K562 (cell line): ENCODE measurements at regions not wholly inside any gene's neighbourhood (a gene's known extent, or its start where the extent isn't known, plus 50 kb on each side); places are given as distances from the start of the nearest gene placed in this dataset.

Experiments
- ATAC-seq: fragments of 200-7000 bp; cut with Tn5 transposase; 3 replicates; pipeline ENCODE4 v1.9.1; 2020; ENCODE audit warnings: moderate library complexity
- BruUV-seq: library from RNA; stranded (reverse); fragments of 400-500 nt; replicated peaks from 2 replicates; lab custom pipeline; 2021; lab: Mats Ljungman, UMichigan
- CTCF ChIA-PET: fragments of 300-600 bp; formaldehyde crosslinking; extraction: SDS; loops from one replicate; lab custom pipeline; 2021; ENCODE audit warnings: low intra/inter-chr PET ratio; lab: Yijun Ruan, JAX
- POLR2A ChIA-PET: fragments of 300-600, 350-650 bp; sonication (Branson Sonifier 250); formaldehyde crosslinking; extraction: SDS; loops from one replicate; lab custom pipeline; 2021; ENCODE audit warnings: antibody characterized with exemption, inconsistent platforms; lab: Yijun Ruan, JAX
- DNase-seq, 4 experiments: peaks; one replicate each; pipeline versions ENCODE4 v3.0.0 to v3.0.0-alpha.2; 2011 to 2018; ENCODE audit warnings: low spot score in 3 of 4, mixed read lengths in 3 of 4; ENCODE audit errors: extremely low read depth in 1 of 4
- FAIRE-seq: peaks from 2 replicates; lab custom pipeline; 2011; peaks lifted over from hg19 to GRCh38; lab: Jason Lieb, UNC
- H2AFZ ChIP-seq: 2 replicates; pipeline ENCODE4 v1.6.0; 2011; ENCODE audit warnings: low read depth, low read length, control low read depth, inconsistent platforms
- H3K27ac ChIP-seq: fragments of 200-600 bp; 3 replicates; pipeline ENCODE4 v1.8.0; 2011; ENCODE audit warnings: low read depth, mild to moderate bottlenecking, control low read depth, inconsistent platforms, low read length, moderate library complexity, mixed read lengths; ENCODE audit errors: extremely low read depth
- H3K27me3 ChIP-seq, 2 experiments: fragments of 300-600 bp in 1 of 2; 2 replicates in 1 of 2; 3 replicates in 1 of 2; pipeline versions ENCODE4 v1.6.0 to v1.8.0; 2011; ENCODE audit warnings: inconsistent platforms in 2 of 2, low read length in 2 of 2, mild to moderate bottlenecking in 1 of 2, mixed read lengths in 1 of 2, moderate library complexity in 1 of 2; ENCODE audit not compliant: control insufficient read depth in 2 of 2, insufficient read depth in 2 of 2
- H3K36me3 ChIP-seq: fragments of 300-600 bp; 3 replicates; pipeline ENCODE4 v1.8.0; 2011; ENCODE audit warnings: mild to moderate bottlenecking, low read length, inconsistent platforms; ENCODE audit not compliant: control insufficient read depth, insufficient read depth
- H3K4me1 ChIP-seq, 2 experiments: fragments of 200-600 bp in 1 of 2; replicated peaks in 1 of 2; 2 replicates in 1 of 2; 3 replicates in 1 of 2; pipeline versions ENCODE4 v1.5.1 to v1.8.0; 2011; ENCODE audit warnings: inconsistent platforms in 2 of 2, low read length in 2 of 2, mild to moderate bottlenecking in 1 of 2, mixed read lengths in 1 of 2, moderate library complexity in 1 of 2; ENCODE audit not compliant: control insufficient read depth in 2 of 2, insufficient read depth in 2 of 2
- H3K4me2 ChIP-seq: 2 replicates; pipeline ENCODE4 v1.6.1; 2011; ENCODE audit warnings: low read length, control low read depth, inconsistent platforms, mixed read lengths; ENCODE audit not compliant: insufficient read depth
- H3K4me3 ChIP-seq: fragments of 200-600 bp; sonication (generic), shearing (Covaris generic); 2 replicates; pipeline ENCODE4 v1.5.1; 2016; ENCODE audit warnings: control low read depth, inconsistent platforms
- H3K79me2 ChIP-seq: fragments of 200-600 bp; 3 replicates; pipeline ENCODE4 v1.8.0; 2011; ENCODE audit warnings: low read length, inconsistent platforms; ENCODE audit not compliant: control insufficient read depth, insufficient read depth
- H3K9ac ChIP-seq, 2 experiments: 2 replicates each; pipeline versions ENCODE4 v1.6.0 to v1.6.1; 2011; ENCODE audit warnings: low read depth in 2 of 2, low read length in 2 of 2, control low read depth in 1 of 2, inconsistent platforms in 1 of 2, mild to moderate bottlenecking in 1 of 2, mixed read lengths in 1 of 2; ENCODE audit not compliant: insufficient read depth in 1 of 2
- H3K9me1 ChIP-seq: one replicate; pipeline ENCODE4 v1.6.0; 2011; ENCODE audit warnings: inconsistent platforms, mild to moderate bottlenecking, low read length, moderate library complexity; ENCODE audit not compliant: control insufficient read depth, insufficient read depth
- H3K9me3 ChIP-seq: replicated peaks from 2 replicates; pipeline ENCODE4 v1.5.1; 2011; ENCODE audit warnings: low read depth, low read length, inconsistent platforms; ENCODE audit not compliant: control insufficient read depth, insufficient read depth
- H4K20me1 ChIP-seq: replicated peaks from 2 replicates; pipeline ENCODE4 v1.6.1; 2011; ENCODE audit warnings: low read length, inconsistent platforms, mixed read lengths; ENCODE audit not compliant: control insufficient read depth, insufficient read depth
- CBX3 ChIP-seq, 2 experiments: IDR thresholded peaks; 1 replicate in 1 of 2; 2 replicates in 1 of 2; pipeline ENCODE4 v1.6.1; 2012; ENCODE audit warnings: inconsistent platforms in 2 of 2, low read length in 2 of 2, borderline replicate concordance in 1 of 2, control low read depth in 1 of 2
- MYBL2 ChIP-seq, 2 experiments: fragments of 450-650 bp in 1 of 2; sonication (generic) in 1 of 2; formaldehyde crosslinking in 1 of 2; IDR thresholded peaks; 2 replicates each; pipeline versions ENCODE4 v1.6.1 to v1.8.1; 2017 to 2022; ENCODE audit warnings: borderline replicate concordance in 1 of 2, inconsistent platforms in 1 of 2, low read depth in 1 of 2, mild to moderate bottlenecking in 1 of 2, missing genetic modification reagents in 1 of 2, moderate library complexity in 1 of 2
- RBFOX2 ChIP-seq: fragments of 200-400 bp; formaldehyde crosslinking; IDR thresholded peaks from 2 replicates; pipeline ENCODE4 v1.6.1; 2017; ENCODE audit warnings: low read depth, mild to moderate bottlenecking, low read length, moderate library complexity
- RFX7 ChIP-seq: fragments of 250-450 bp; sonication (Bioruptor Pico); IDR thresholded peaks from 2 replicates; pipeline ENCODE4 v1.5.1; 2021; ENCODE audit warnings: mild to moderate bottlenecking
- STAT5B ChIP-seq: fragments of 250-450 bp; sonication (Bioruptor Pico); IDR thresholded peaks from 2 replicates; pipeline ENCODE4 v1.8.0; 2021; ENCODE audit warnings: mild to moderate bottlenecking, inconsistent platforms
- ZNF143 ChIP-seq: sonication (generic); formaldehyde crosslinking; IDR thresholded peaks from 2 replicates; pipeline ENCODE4 v1.9.0; 2022; ENCODE audit warnings: mild to moderate bottlenecking, missing genetic modification reagents
- ZNF197 ChIP-seq: fragments of 200-800 bp; sonication (Bioruptor generic); IDR thresholded peaks from 2 replicates; pipeline ENCODE4 v1.6.1; 2016; ENCODE audit warnings: low read depth, missing genetic modification characterization, missing compliant biosample characterization
- ZNF41 ChIP-seq: fragments of 250-450 bp; sonication (Bioruptor Pico); conservative IDR thresholded peaks from 2 replicates; pipeline ENCODE4 v1.4.0; 2020; ENCODE audit warnings: mild to moderate bottlenecking
- WGBS: fragments of 100-300 bp; shearing (Covaris generic); methylation state at CpG from one replicate; pipeline ENCODE4 v1.1.6; 2016; ENCODE audit warnings: low coverage, mixed read lengths; ENCODE audit not compliant: insufficient coverage; ENCODE audit errors: missing lambda C conversion rate; 5-methylcytosine and 5-hydroxymethylcytosine counted together
- in situ Hi-C: fragments of 300-500 bp; cut with MboI; formaldehyde crosslinking; loops from 4 replicates; pipeline ENCODE4 v1.15.0; 2018; ENCODE audit warnings: inconsistent platforms, mixed read lengths
- intact Hi-C: fragments of 100-400 bp; cut with micrococcal nuclease; formaldehyde crosslinking; loops from 2 replicates; pipeline ENCODE4 v1.14.2; 2022
- TF ChIP-seq, protein P1 (sequence below): fragments of 250-450 bp; sonication (Bioruptor Pico); IDR thresholded peaks from 2 replicates; pipeline ENCODE4 v1.8.0; 2021; ENCODE audit warnings: moderate library complexity, mild to moderate bottlenecking, inconsistent platforms
- TF ChIP-seq, protein P2 (sequence below): fragments of 250-450 bp; sonication (Bioruptor Pico); IDR thresholded peaks from 2 replicates; pipeline ENCODE4 v1.5.0; 2022; ENCODE audit warnings: mild to moderate bottlenecking
- TF ChIP-seq, protein P3 (sequence below): sonication (generic); formaldehyde crosslinking; IDR thresholded peaks from 2 replicates; pipeline ENCODE4 v1.8.1; 2022; ENCODE audit warnings: missing genetic modification reagents

DNA sequence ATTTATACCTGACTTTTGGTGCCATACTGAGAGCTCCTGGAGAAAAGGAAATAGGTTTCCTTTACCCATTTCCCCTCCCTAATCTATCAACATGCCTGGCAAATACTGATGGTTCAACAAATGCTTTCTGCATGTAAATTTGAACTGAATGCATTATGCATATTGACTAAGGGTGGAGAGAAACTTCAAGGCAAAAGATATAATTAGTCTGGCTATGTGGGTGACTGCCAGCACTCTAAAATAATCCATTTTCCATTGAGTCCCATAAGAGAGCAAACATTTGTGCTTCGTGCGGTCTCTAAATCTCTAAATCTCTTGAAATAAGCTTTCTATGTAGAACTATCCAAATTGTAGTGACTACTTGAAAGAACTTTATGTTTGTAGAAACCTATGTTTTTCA is 451.3 kb upstream of the LMCD1 start:
- Histone ChIP-seq H3K9me3 (no peaks in the 10 kb centered on the region), H3K9me1 (no peaks in the 10 kb centered on the region), H3K4me2 (no peak overlapping the region), H3K79me2 (no peaks in the 10 kb centered on the region), H2AFZ (no peak overlapping the region), H3K4me1 (no peaks in the 10 kb centered on the region), H3K27me3 (no peaks in the 10 kb centered on the region), H3K36me3 (no peaks in the 10 kb centered on the region), H3K27ac (no peak overlapping the region), H3K9ac (no peak overlapping the region), H3K4me3 (no peak overlapping the region), H4K20me1 (no peaks in the 10 kb centered on the region)
- 3% methylated on average over 2 of the region's 2 CpGs for whole genome bisulfite sequencing
- ATAC-seq (no peak), FAIRE-seq (no peak), DNase-seq (no peak)
- no TSS peak for BruUV-seq
- intact Hi-C loops = no loop called here
- CTCF ChIA-PET = no interaction called here
- POLR2A ChIA-PET = no interaction called here
- in situ Hi-C loops = no loop called here
- TF ChIP-seq STAT5B = no peak
- no peak for TF ChIP-seq MYBL2 (IDR thresholded peaks at IDR 0.05; ENCODE audit: low read depth)
- no peak for TF ChIP-seq MYBL2 (CRISPR knock-in tag; IDR thresholded peaks at IDR 0.05; ENCODE audit: borderline replicate concordance)
- TF ChIP-seq RFX7 = no peak
- no peak for TF ChIP-seq RBFOX2
- TF ChIP-seq, protein P1, sequence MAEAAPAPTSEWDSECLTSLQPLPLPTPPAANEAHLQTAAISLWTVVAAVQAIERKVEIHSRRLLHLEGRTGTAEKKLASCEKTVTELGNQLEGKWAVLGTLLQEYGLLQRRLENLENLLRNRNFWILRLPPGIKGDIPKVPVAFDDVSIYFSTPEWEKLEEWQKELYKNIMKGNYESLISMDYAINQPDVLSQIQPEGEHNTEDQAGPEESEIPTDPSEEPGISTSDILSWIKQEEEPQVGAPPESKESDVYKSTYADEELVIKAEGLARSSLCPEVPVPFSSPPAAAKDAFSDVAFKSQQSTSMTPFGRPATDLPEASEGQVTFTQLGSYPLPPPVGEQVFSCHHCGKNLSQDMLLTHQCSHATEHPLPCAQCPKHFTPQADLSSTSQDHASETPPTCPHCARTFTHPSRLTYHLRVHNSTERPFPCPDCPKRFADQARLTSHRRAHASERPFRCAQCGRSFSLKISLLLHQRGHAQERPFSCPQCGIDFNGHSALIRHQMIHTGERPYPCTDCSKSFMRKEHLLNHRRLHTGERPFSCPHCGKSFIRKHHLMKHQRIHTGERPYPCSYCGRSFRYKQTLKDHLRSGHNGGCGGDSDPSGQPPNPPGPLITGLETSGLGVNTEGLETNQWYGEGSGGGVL = no peak
- TF ChIP-seq, protein P2, sequence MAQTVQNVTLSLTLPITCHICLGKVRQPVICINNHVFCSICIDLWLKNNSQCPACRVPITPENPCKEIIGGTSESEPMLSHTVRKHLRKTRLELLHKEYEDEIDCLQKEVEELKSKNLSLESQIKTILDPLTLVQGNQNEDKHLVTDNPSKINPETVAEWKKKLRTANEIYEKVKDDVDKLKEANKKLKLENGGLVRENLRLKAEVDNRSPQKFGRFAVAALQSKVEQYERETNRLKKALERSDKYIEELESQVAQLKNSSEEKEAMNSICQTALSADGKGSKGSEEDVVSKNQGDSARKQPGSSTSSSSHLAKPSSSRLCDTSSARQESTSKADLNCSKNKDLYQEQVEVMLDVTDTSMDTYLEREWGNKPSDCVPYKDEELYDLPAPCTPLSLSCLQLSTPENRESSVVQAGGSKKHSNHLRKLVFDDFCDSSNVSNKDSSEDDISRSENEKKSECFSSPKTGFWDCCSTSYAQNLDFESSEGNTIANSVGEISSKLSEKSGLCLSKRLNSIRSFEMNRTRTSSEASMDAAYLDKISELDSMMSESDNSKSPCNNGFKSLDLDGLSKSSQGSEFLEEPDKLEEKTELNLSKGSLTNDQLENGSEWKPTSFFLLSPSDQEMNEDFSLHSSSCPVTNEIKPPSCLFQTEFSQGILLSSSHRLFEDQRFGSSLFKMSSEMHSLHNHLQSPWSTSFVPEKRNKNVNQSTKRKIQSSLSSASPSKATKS (CRISPR knock-in tag) = no peak
- TF ChIP-seq CBX3 (IDR thresholded peaks at IDR 0.05; ENCODE audit: borderline replicate concordance in 1 of 2, low read length in 2 of 2) = no peak
- TF ChIP-seq ZNF197 (CRISPR knock-in tag) = no peak
- TF ChIP-seq, protein P3, sequence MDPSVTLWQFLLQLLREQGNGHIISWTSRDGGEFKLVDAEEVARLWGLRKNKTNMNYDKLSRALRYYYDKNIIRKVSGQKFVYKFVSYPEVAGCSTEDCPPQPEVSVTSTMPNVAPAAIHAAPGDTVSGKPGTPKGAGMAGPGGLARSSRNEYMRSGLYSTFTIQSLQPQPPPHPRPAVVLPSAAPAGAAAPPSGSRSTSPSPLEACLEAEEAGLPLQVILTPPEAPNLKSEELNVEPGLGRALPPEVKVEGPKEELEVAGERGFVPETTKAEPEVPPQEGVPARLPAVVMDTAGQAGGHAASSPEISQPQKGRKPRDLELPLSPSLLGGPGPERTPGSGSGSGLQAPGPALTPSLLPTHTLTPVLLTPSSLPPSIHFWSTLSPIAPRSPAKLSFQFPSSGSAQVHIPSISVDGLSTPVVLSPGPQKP (CRISPR knock-in tag) = no peak
- no peak for TF ChIP-seq ZNF41 (CRISPR knock-in tag)
- TF ChIP-seq ZNF143 (CRISPR knock-in tag) = no peak
